NCI-H82 (cell line): ENCODE measurements at regions not wholly inside any gene's neighbourhood (a gene's known extent, or its start where the extent isn't known, plus 50 kb on each side); places are given as distances from the start of the nearest gene placed in this dataset.
"Not testable (repeated sequence)": the region's sequence is repeated elsewhere in the genome, so short reads cannot be mapped to it uniquely, and the experiment has no call there.

Experiments used
- DNase-seq: peaks from one replicate; lab custom pipeline; 2025; lab: John Stamatoyannopoulos, UW

DNA sequence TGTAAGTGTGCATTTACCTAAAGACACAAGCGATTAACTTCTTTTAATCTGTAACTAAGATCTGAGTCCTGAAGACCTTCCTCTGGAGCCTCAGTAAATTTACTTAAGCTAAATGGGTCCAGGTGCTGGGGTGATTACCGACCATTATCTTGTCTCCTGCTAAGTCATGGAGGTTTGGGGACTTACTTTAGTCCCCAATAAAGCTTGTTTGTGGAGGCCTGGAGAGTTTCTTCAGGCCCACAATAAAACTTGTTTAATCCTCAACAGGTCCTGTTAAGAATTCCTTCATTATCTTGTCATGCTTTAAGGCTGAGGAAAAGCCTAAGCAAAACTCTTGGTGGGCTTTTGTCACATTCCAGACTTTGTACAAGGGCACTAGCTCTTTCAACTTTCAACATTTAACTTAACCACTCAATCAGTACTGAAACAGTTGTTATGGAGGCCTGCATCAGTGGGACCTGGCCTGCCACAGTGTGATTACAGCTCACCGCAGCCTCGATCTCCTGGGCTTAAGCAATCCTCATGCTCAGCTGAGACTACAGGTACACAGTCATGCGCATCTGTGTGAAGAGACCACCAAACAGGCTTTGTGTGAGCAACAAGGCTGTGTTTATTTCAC is 84.0 kb downstream of the FMO4 start:
- peak; percentile 90 for DNase-seq

DNA sequence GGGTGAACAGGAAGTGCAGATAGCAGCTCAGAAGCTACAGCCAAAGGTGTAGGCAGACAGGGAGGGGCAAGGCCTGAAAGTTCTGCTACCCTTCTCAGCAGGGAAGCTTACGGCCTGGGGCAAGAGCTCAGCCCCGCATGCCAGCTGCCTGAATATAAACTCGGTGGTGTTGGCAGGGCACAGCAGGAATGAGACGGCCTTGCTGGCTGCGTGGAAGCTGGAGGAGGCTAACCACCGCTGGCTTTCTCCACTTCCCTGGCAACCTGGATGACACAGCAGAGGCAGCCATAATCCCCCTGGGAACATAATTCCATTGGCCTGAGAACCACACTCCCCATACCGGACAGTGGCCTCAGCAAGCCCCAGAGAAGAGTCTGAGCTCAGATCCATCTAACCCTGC is 81.9 kb upstream of the PRRC2C start:
- DNase-seq = no peak

DNA sequence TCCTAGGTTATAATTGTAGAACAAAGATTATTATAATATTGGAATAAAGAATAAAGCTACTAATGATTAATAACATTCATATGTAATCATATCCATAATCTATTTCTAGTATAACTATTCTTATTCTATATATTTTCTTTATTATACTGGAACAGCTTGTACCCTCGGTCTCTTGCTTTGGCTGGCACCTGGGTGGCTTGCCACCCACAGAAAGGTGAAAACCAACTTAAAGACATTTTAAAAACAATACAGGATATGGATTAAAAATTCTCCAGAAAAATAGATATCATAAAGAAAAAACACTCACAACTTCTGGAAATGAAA is 80.0 kb upstream of the PRRC2C start:
- no peak for DNase-seq

DNA sequence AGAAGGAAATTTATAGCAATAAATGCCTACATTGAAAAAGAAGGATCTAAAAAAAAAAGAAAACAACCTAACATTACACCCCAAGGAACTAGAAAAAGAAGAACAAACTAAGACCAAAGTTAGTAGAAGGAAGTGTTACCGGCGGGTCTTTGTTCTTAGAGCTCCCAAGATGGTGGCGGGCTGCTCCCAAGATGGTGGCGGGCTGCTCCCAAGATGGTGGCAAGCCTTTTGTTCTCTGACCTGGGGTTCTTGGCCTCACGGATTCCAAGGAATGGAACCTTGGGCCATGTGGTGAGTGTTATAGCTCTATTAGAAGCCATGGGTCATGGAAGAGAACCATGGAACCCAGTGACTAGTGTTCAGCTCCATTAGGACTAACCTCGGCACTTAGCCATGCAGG is 71.8 kb upstream of the PRRC2C start:
- DNase-seq = not testable (repeated sequence)

DNA sequence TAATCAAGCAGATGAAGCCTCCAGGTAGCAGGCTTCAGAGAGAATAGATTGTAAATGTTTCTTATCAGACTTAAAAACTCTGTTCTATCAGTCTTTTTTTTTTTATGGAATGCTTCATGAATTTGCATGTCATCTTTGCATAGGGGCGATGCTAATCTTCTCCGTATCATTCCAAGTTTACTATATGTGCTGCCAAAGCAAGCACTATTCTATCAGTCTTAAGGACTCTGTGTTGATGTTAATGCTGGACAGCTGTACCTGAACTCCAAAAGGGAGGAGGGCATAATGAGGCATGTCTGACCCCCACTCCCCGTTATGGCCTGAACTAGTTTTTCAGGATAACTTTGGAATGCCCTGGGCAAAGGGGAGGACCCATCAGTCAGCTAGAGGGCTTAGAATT is 66.8 kb upstream of the PRRC2C start:
- DNase-seq = no peak

DNA sequence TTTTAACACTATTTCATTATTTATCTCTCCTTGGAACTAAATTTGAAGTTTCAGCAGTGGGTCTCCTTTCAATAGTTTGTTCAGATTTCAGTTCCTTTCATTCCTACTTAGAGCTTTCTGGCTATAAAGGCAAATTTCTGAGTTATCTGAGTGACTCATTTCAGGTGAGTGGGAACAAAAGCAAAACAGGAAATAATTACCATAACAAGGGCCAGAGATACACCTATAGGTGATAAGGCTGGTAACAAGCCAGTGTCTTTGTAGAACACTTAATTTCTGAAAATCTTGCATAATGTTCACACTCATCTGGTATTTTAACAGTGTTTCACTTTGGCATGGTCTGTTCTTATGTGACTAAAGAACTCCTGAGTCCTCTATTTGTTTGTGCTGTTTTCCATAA is 64.5 kb upstream of the PRRC2C start:
- DNase-seq = no peak

DNA sequence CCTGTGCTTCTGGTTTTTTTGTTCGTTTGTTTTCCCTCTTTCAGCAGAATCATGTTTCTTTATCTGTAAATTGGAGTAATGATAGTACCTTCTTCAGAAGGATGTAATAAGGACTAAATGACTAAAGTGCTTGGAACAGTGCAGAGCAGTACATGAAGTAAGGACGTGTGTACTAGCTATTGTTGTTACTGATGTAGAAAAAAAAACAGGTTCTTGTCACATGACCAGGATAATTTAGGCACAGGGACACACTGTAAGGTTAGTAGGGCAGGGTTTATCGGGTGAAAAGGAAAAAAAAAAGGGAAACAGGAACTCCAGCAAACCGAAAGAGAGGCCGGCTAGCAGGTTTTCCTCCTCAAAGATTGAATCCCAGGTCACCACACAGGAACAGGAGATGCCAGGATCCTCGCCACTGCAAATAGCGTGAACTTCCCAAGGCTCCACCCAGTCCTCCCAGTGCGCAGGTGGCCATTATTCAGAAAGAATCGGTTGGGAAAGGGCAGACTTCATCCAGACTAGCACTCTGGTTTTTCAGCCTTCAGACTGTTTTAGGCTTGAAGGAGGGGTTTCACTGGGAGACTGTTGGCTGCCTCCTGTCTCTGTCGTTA is 63.8 kb upstream of the PRRC2C start:
- DNase-seq = no peak

DNA sequence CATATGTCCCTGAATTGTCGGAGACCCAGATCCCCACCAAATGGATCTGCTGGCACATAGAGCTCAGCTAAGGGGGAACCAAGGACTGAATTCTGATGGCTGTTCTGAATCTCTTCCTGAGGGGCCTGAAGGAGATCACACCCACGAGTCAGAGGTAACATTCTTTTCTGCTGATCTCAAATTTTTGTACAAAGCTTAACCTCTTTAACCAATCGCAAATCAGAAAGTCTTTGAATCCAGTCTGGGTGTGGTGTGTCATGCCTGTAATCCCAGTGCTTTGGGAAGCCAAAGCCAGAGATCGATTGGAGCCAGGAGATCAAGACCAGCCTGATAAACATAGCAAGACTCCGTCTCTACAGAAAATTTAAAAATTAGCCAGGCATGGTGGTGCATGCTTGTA is 62.8 kb upstream of the PRRC2C start:
- DNase-seq = no peak

DNA sequence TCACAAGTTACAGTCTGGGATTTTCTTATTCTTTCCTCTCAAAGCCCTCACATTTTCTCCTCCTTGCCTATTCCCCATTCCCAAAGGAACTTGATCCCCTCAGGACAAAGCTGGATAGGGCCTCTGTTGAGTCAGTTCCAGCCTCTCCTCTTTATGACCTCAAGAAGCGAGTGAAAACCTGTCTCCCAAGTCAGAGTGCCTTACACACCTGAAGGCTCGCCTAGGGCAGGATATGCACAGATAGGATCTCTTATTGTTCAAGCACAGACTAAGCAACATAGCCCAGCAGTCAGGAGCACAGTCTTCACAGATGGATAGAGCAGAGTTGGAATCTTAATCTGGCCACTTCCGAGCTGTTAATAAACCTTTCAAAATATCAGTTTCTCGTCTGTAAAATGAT is 60.8 kb upstream of the PRRC2C start:
- DNase-seq = no peak

DNA sequence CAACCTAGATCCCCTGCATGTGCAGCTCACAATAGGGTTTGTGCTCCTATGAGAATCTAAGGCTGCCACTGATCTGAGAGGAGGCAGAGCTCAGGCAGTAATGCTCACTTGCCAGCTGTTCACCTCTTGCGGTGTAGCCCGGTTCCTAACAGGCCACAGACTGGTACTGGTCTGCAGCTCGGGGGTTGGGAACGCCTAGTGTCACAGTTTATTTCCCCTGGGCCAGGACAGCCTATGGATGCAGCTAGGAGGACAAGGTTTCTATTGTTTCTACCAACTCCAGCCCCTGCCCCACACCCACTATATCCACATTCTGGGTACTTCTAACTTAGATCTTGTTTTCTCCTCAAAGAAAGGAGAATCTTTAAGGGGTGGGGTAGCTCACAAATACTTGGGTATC is 58.7 kb upstream of the PRRC2C start:
- peak; percentile 42 for DNase-seq

DNA sequence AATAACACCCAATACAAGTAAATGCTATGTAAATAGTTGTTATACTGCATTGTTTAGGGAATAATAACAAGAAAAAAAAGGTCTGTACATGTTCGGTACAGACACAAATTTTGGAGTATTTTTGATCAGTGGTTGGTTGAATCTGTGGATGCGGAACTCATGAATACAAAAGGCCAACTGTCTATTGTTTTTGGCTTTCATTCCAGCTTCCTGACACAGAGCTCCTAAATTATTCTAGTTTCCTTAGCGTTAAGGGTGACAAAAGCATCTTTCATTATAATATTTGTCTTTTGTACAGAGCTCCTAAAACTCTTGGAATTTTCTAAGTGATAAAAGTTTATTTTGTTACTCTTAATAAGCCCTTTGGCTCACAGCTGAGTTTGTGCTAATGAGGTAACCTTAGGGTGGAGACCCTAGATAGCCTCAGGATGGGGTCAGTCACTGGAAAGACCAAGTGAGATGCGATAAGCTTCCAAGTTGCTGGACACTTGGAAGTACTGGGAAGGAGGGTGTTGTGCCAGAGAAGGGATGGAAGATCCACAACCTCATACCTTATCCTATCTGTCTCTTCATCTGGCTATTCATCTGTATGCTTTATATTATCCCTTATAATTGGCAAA is 57.4 kb upstream of the PRRC2C start:
- DNase-seq = no peak

DNA sequence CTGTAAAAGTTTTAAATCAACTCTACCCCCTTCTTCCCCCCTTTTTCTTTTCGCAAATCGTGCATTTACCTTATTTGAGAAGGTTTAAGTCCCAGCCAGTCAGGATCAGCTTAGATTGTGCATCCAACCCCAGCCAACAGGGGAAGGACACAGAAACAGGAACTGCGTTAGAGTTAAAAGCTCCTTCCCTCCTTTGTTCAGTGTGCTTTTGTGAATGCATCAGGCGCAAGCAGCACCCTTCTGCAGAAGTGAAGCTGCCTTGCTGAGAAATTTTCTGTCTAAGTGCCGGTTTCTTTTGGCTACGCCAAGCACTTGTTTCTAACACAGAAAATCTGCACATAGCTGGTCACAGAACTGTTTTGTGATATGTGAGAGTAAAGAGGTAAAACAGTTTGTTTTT is 56.2 kb upstream of the PRRC2C start:
- DNase-seq = no peak

DNA sequence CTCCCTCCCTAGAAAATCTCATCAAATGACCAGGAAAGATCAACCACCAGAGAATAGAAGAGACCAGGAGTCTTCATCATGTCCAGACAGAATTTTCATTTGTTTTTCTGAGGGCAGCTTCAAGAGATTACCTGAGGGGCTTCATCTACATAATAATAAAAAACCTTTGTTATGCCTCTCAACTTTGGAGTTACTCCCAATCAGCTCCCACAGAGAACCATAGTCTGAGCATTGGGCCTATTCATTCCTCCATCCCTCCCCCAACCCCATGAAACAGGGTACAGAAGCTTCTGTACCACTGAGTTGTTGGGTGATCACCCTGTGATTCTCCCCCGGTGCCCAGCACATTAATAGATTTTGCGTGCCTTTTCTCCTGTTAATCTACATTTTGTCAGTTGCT is 53.3 kb upstream of the PRRC2C start:
- no peak for DNase-seq

DNA sequence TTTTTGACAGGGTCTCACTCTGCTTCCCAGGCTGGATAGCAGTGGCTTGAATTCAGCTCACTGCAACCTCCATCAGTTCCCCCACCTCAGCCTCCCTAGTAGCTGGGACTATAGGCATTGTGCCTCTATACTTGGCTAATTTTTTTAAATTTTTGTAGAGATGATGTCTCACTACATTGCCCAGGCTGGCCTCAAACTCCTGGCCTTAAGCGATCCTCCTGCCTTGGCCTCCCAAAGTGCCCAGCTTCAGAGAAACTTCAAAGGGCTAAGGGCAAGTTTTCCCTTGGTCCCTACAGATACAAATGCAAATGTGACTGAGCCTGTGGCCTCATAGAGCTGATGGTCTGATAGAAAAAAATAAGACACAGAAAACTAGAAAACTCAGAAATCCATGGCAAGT is 52.9 kb upstream of the PRRC2C start:
- no peak for DNase-seq

DNA sequence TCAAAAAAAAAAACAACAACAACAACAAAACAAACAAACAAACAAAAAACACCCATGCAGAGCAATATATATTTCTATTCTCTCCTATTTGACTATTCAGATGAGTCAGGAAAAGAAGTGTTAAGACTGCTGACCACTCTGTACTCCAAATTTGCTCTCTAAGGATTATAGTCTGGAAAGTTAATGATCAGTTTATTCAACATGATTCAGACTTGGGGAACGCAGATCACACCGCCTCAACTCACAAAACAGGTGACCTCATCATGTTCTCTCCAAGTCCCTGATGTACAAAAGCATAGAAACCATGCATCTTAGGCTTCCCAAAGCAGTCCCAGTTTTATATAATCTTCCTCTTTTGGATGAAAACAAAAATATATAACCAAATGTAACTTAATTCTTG is 51.9 kb upstream of the PRRC2C start:
- DNase-seq = no peak

DNA sequence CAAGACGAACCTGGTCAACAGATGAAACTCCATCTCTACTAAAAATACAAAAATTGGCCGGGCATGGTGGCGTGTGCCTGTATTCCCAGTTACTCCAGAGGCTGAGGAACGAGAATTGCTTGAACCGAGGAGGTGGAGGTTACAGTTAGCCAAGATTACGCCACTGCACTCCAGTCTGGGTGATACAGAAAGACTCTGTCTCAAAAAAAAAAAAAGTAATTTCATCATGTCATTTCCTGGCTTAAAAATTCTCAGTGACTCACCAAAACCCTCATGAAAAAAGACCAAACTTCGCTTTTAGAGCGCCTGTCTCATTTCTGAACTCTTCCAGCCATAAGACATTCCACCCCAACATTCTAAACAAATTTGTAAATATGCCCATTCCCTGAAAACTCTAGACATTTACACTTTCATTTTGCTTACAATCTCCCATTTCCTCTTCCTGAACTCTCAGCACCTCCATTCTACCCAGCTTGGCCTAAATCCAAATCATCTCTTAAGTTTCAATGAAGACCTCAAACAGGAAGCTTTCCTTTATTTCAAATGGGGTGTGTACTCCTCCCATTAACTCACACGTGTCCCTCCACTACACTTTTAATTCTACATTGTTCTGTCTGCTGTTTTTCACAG is 50.5 kb upstream of the PRRC2C start:
- DNase-seq = no peak
